DOHH2 (cell line): ENCODE measurements at regions not wholly inside any gene's neighbourhood (a gene's known extent, or its start where the extent isn't known, plus 50 kb on each side); places are given as distances from the start of the nearest gene placed in this dataset.

Experiments used
- H3F3A ChIP-seq: fragments of 200-600 bp; sonication (generic), shearing (Covaris generic); 2 replicates; pipeline ENCODE4 v1.6.0; 2016; ENCODE audit warnings: antibody characterized with exemption, mild to moderate bottlenecking; ENCODE audit not compliant: control insufficient read depth, insufficient read depth
- H3K27ac ChIP-seq: fragments of 200-600 bp; sonication (generic); 2 replicates; pipeline ENCODE4 v1.5.1; 2014; ENCODE audit warnings: low read depth, mild to moderate bottlenecking, low read length, moderate library complexity
- H3K27me3 ChIP-seq: fragments of 200-600 bp; sonication (generic); 2 replicates; pipeline ENCODE4 v1.6.1; 2014; ENCODE audit warnings: mild to moderate bottlenecking, low read length, mixed read lengths; ENCODE audit not compliant: control insufficient read depth
- H3K36me3 ChIP-seq: fragments of 200-600 bp; sonication (generic); 2 replicates; pipeline ENCODE4 v1.6.1; 2014; ENCODE audit warnings: mild to moderate bottlenecking, low read length, moderate library complexity, mixed read lengths; ENCODE audit not compliant: control insufficient read depth
- H3K4me1 ChIP-seq: fragments of 200-600 bp; sonication (generic); 2 replicates; pipeline ENCODE4 v1.6.1; 2014; ENCODE audit warnings: mild to moderate bottlenecking, low read length, mixed read lengths; ENCODE audit not compliant: control insufficient read depth
- H3K4me2 ChIP-seq: fragments of 200-600 bp; sonication (generic); 2 replicates; pipeline ENCODE4 v1.6.0; 2014; ENCODE audit warnings: mild to moderate bottlenecking, low read length, moderate library complexity
- H3K4me3 ChIP-seq: fragments of 200-600 bp; sonication (generic); 2 replicates; pipeline ENCODE4 v1.5.1; 2014; ENCODE audit warnings: mild to moderate bottlenecking, low read length, mixed read lengths
- H3K79me2 ChIP-seq: fragments of 200-600 bp; sonication (generic); 2 replicates; pipeline ENCODE4 v1.6.1; 2014; ENCODE audit warnings: mild to moderate bottlenecking, low read length, mixed read lengths; ENCODE audit not compliant: control insufficient read depth
- H3K9me2 ChIP-seq: fragments of 200-600 bp; sonication (generic); replicated peaks from 2 replicates; pipeline ENCODE4 v1.6.1; 2014; ENCODE audit warnings: mild to moderate bottlenecking, low read length, mixed read lengths; ENCODE audit not compliant: control insufficient read depth
- H3K9me3 ChIP-seq: fragments of 200-600 bp; sonication (generic); 2 replicates; pipeline ENCODE4 v1.6.1; 2014; ENCODE audit warnings: antibody characterized with exemption, low read length, mixed read lengths; ENCODE audit not compliant: control insufficient read depth, insufficient read depth
- H4K20me1 ChIP-seq: fragments of 200-600 bp; sonication (generic); 2 replicates; pipeline ENCODE4 v1.6.0; 2014; ENCODE audit warnings: low read depth, mild to moderate bottlenecking, antibody characterized with exemption, low read length, moderate library complexity; ENCODE audit not compliant: control insufficient read depth, insufficient read depth
- CTCF ChIP-seq: fragments of 200-600 bp; sonication (generic); IDR thresholded peaks from one replicate; pipeline ENCODE4 v1.5.1; 2014; ENCODE audit warnings: antibody characterized with exemption, mild to moderate bottlenecking, low read depth, low read length; ENCODE audit not compliant: poor library complexity, severe bottlenecking
- EZH2phosphoT487 ChIP-seq: fragments of 200-600 bp; sonication (generic); IDR thresholded peaks from 2 replicates; pipeline ENCODE4 v1.6.1; 2017; ENCODE audit warnings: borderline replicate concordance, mild to moderate bottlenecking, antibody characterized with exemption, low read length, moderate library complexity, mixed read lengths

DNA sequence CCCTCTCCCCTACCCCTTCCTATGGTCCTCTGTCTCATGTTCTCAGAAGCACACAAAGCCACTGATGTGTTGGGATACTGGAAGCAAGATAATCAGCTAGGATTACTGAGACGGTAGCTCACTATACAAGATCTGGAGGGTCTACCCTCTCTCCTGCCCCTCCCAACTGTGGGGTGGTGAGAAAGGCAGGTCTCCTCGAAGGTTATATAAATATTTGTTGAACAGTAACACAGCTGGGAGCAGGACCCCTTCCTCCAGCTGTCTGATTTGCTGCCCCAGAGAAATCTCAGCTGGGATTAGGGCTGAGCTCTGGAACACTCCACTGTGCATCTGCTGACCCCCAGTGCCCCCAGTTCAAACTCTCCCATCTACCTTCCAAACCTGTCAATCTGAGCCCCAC is 94.2 kb upstream of the IPO9 start:
- H3K36me3 ChIP-seq: no peaks in the 10 kb centered on the region
- H3K27ac ChIP-seq: no peak overlapping the region
- TF ChIP-seq EZH2phosphoT487 (no peak), CTCF (no peak)
- H3K79me2 ChIP-seq: no peaks in the 10 kb centered on the region
- no peak overlapping the region for H3K4me3 ChIP-seq
- no peaks in the 10 kb centered on the region for H3K9me2 ChIP-seq
- no peaks in the 10 kb centered on the region for H3K9me3 ChIP-seq
- H3K4me2 ChIP-seq: no peak overlapping the region
- peaks cover 29% of the 10 kb centered on the region for H3K27me3 ChIP-seq
- H3K4me1 ChIP-seq: peaks cover 11% of the 10 kb centered on the region
- no peaks in the 10 kb centered on the region for H3F3A ChIP-seq
- no peaks in the 10 kb centered on the region for H4K20me1 ChIP-seq

DNA sequence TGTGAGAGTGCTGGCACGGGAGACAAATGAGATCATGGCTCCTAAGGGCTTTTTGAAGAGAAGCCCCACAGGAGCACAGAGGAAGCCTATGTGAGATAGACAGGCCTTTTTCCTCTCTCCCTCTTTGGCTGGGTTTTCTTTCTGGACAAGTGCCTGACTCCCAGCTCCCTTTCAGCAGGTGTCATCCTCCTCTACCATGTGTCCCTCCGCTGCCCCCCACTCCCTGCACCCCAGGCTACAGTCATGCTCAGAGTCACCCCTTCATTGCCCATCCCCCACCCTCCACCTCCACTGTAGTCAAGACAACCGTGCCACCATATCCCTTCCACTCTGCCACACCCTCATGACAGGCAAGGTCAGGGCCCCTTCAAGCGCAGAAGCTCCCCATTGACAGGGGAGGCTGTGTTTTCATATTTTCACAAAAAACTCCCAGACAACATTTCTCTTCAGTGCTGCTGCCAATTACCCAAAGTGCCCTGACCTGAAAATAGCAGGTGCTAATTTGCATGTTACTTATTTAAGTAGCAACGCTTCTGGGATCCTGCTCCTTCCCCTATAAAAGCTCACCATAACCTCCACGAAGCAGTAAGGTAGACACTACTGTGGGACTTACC is 92.1 kb upstream of the IPO9 start:
- H3K27me3 ChIP-seq: peaks cover 49% of the 10 kb centered on the region
- no peaks in the 10 kb centered on the region for H3K79me2 ChIP-seq
- TF ChIP-seq EZH2phosphoT487 (no peak), CTCF (no peak)
- no peaks in the 10 kb centered on the region for H3F3A ChIP-seq
- H3K4me3 ChIP-seq: no peak overlapping the region
- peaks cover 18% of the 10 kb centered on the region for H3K4me1 ChIP-seq
- H3K4me2 ChIP-seq: no peak overlapping the region
- H3K36me3 ChIP-seq: no peaks in the 10 kb centered on the region
- no peak overlapping the region for H3K27ac ChIP-seq
- H3K9me3 ChIP-seq: no peaks in the 10 kb centered on the region
- no peaks in the 10 kb centered on the region for H3K9me2 ChIP-seq
- no peaks in the 10 kb centered on the region for H4K20me1 ChIP-seq

GRCh38 chr1:201737352-201738060 is 91.5 kb upstream of the IPO9 start:
- no peaks in the 10 kb centered on the region for H3K79me2 ChIP-seq
- H3K36me3 ChIP-seq: no peaks in the 10 kb centered on the region
- H3K4me1 ChIP-seq: peaks cover 18% of the 10 kb centered on the region

More at GRCh38 chr1:201737352-201738060, 91.5 kb upstream of the IPO9 start:
- no peak overlapping the region for H3K4me2 ChIP-seq
- TF ChIP-seq CTCF: no peak
- TF ChIP-seq EZH2phosphoT487: no peak
- peaks cover 55% of the 10 kb centered on the region for H3K27me3 ChIP-seq
- H4K20me1 ChIP-seq: no peaks in the 10 kb centered on the region
- no peaks in the 10 kb centered on the region for H3K9me2 ChIP-seq
- H3K9me3 ChIP-seq: no peaks in the 10 kb centered on the region
- H3K27ac ChIP-seq: no peak overlapping the region
- no peak overlapping the region for H3K4me3 ChIP-seq
- H3F3A ChIP-seq: no peaks in the 10 kb centered on the region
